ENCODE measurements at regions not wholly inside any gene's neighbourhood (a gene's known extent, or its start where the extent isn't known, plus 50 kb on each side); places are given as distances from the start of the nearest gene placed in this dataset.

DNA sequence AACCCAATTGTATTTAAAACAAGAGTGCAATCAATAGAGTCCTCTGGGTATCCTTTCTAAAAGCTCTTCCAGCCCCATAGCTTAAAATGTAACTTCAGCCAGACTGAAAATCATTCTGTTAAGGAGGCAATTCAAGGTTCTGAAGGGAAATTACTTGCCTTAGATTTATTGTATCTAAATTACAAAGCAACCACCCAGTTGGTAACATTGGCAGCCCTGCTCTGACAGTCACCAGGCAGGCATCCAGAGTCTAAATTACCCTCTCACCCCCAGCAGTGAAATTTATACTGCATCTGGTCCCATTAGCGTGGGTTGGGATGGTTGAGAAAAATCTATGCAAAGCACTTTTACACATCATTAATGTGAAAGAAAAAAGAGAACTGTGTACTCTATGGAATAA lies 514.7 kb downstream of the MTRR start:
- TF ChIP-seq, protein P1, sequence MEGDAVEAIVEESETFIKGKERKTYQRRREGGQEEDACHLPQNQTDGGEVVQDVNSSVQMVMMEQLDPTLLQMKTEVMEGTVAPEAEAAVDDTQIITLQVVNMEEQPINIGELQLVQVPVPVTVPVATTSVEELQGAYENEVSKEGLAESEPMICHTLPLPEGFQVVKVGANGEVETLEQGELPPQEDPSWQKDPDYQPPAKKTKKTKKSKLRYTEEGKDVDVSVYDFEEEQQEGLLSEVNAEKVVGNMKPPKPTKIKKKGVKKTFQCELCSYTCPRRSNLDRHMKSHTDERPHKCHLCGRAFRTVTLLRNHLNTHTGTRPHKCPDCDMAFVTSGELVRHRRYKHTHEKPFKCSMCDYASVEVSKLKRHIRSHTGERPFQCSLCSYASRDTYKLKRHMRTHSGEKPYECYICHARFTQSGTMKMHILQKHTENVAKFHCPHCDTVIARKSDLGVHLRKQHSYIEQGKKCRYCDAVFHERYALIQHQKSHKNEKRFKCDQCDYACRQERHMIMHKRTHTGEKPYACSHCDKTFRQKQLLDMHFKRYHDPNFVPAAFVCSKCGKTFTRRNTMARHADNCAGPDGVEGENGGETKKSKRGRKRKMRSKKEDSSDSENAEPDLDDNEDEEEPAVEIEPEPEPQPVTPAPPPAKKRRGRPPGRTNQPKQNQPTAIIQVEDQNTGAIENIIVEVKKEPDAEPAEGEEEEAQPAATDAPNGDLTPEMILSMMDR (IDR thresholded peaks at IDR 0.05; ENCODE audit: low read length, missing control alignments) = no peak
- no peak for DNase-seq (ENCODE audit: low read depth)
- no peak overlapping the region for H3K4me3 ChIP-seq (replicated peaks; ENCODE audit: low read depth, low read length)

DNA sequence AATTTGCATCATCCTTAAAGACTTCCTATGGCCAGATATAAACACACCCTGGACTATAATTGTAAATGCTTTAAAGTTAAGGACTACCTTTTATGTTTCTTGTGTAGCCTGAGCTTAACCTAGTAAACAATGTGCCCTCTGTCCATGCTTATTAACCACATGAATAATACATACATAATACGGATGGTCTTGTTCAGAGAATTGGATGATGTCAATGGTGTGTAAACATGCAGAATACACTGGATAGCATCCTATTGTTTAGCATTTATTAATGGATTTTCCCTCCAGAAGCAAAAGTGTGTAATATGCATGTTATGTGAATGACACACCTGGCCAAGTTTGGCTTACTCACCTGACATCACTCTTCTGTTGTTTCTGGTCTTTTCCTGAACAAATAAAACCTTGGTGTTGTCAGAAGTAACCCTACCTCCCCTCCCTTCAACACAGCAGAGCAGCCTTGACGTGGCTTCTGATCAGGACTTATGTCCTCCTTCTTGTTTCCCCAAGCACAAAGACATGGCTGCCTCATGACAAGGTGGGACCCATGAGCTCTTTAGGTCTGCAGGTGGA lies 517.9 kb downstream of the MTRR start:
- TF ChIP-seq, protein P1 (IDR thresholded peaks at IDR 0.05; ENCODE audit: low read length, missing control alignments) = no peak
- H3K4me3 ChIP-seq (replicated peaks; ENCODE audit: low read depth, low read length) = no peak overlapping the region
- DNase-seq (ENCODE audit: low read depth) = no peak

DNA sequence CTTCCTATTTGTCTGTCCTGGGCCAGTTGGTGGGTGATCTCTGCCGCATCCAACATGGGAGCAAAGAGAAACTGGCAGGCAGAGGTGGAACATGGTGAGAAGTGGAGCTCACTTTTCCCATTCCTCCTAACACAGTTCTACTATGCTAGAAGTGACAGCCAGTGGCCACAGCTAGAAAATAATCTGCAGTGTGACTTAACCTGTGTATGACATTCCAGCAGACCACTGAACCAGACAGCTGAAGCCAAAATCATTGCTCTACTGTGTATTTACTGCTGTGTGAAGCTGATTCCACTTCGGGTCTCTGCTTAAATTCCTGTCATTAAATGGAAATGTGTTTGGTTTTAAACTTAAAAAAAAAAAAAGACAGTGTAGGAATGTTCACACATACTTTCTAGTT lies 523.0 kb downstream of the MTRR start:
- TF ChIP-seq, protein P1 (IDR thresholded peaks at IDR 0.05; ENCODE audit: low read length, missing control alignments) = no peak
- no peak overlapping the region for H3K4me3 ChIP-seq (replicated peaks; ENCODE audit: low read depth, low read length)
- DNase-seq (ENCODE audit: low read depth) = no peak

DNA sequence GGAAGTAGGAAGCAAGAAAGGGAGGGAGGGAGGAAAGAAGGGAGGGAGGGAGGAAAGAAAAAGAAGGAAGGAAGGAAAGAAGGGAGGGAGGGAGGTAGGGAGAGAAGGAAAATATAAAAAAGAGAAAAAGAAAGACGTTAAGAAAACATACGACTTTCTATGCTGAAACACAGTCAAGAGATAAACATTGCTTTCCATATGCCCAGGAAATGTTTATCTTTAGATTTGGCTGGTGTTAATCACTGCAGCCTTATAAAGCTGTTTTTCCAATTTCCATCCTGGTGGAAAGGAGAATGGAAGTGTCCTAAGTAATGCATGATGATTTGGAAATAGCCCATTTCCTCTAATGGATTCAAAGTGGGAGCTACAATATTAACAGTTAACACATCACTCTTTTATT lies 524.3 kb downstream of the MTRR start:
- TF ChIP-seq, protein P1 (IDR thresholded peaks at IDR 0.05; ENCODE audit: low read length, missing control alignments) = no peak
- H3K4me3 ChIP-seq (replicated peaks; ENCODE audit: low read depth, low read length) = no peak overlapping the region
- no peak for DNase-seq (ENCODE audit: low read depth)

DNA sequence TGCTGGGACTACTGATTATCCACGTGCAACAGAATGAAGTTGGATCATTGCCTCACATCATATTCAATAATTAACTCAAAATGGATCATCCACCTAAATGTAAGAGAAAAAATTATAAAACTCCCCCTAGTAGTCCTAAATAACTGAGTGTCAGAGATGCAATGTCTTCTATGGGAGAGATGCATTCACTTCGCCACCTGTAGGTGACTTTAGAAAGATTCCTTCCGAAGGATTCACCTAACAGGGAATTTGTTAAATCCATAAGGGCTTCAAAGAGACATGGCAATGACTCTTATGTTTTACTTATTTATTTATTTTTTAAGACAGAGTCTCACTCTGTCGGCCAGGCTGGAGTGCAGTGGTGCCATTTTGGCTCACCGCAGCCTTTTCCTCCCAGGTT lies 526.0 kb downstream of the MTRR start:
- H3K4me3 ChIP-seq (replicated peaks; ENCODE audit: low read depth, low read length) = no peak overlapping the region
- DNase-seq (ENCODE audit: low read depth) = no peak
- TF ChIP-seq, protein P1 (IDR thresholded peaks at IDR 0.05; ENCODE audit: low read length, missing control alignments) = no peak

DNA sequence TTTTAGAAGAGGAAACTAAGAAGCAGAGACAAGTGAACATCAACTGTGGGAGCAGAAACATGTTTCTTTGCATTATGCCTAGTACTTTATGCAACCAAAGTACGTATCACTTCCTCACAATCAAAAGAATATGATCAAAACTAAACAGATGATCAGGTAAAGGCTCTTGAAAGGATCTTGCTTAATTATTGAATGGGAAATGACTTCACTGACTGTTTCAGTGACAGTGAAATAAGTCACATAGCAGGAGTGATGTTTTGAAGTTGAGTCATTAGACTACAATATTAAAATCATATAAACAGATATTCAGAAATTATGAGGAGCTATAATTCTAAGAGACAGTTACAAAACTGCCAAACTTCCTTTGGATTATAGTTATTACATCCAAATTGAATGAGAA lies 527.3 kb downstream of the MTRR start:
- TF ChIP-seq, protein P1 (IDR thresholded peaks at IDR 0.05; ENCODE audit: low read length, missing control alignments) = no peak
- DNase-seq (ENCODE audit: low read depth) = no peak
- H3K4me3 ChIP-seq (replicated peaks; ENCODE audit: low read depth, low read length) = no peak overlapping the region

DNA sequence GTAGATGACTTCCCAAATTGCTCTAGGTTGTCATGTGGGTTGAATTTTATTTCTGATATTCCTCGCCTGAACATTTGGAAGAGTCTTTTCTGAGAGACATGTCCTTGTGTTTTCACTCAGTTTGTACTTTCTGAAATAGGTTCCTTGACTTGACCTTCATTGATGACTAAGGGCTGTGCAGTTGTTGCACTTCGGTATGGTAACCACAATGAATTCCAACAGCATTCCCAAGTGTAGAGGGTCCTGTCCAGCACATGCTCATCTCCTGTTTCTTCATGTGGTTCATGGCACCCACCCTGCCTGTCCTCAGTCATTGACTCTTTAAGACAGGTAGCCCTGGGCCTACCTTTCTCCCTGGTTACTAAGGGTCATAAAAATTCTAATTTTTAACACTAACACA lies 527.8 kb downstream of the MTRR start:
- TF ChIP-seq, protein P1 (IDR thresholded peaks at IDR 0.05; ENCODE audit: low read length, missing control alignments) = no peak
- DNase-seq (ENCODE audit: low read depth) = no peak
- H3K4me3 ChIP-seq (replicated peaks; ENCODE audit: low read depth, low read length) = no peak overlapping the region

Data from fibroblast of pulmonary artery (primary cell).